NCI-H82 treated with DMSO at 0.1 percent for 48 hours (cell line): ENCODE measurements at regions not wholly inside any gene's neighbourhood (a gene's known extent, or its start where the extent isn't known, plus 50 kb on each side); places are given as distances from the start of the nearest gene placed in this dataset.
"Not testable (repeated sequence)": the region's sequence is repeated elsewhere in the genome, so short reads cannot be mapped to it uniquely, and the experiment has no call there.

Experiments
- DNase-seq: peaks from one replicate; lab custom pipeline; 2025; ENCODE audit not compliant: unreplicated experiment; lab: John Stamatoyannopoulos, UW

DNA sequence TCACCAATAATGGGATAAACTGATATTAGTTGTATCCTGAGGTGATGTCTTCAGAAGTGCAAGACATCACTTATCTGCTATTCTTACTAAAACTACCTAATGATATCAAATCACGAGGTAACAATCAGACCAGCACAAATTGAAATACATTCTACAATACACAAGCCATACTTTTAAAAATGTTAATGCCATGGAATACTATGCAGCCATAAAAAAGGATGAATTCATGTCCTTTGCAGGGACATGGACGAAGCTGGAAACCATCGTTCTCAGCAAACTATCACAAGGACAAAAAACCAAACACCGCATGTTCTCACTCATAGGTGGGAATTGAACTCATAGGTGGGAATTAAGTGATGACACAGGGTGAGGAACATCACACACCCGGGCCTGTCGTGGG is 129.3 kb downstream of the SST start:
- no peak for DNase-seq

DNA sequence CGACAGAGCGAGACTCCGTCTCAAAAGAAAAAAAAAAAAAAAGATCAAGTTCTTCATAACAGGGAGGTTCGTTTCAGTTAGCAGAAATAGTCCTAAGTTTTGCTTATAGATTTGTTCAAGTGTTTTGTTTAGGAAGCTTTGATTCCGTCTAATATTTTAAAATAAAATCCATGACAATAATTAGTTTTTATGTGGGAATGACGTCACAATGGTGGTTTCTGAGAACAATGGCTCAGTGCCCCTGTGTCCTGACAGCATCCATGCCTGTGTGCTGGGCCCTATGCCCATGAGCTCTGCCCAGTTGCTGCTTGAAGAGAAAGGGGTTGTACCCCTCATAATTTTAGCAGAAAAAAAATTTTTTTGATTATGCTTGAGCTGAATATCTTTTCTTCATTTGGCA is 134.0 kb downstream of the SST start:
- no peak for DNase-seq

DNA sequence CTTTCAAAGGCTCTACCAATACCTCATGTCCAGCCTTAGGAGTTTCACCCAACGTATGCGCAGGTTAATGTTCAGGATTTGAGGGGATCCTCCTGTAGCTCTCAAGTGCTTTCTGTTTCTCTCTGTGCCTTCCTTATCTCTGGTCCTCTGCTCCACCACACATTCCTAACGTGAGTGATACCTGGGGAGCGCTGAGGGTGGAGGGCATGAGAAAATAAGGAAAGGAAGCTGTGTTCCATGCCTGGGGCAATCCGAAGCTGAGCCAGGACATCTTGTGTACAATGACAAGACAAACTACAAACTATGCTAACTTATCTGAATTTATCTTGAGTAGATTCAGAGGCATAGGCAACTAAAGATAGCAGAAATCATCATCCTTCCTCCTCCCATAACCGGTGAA is 136.4 kb downstream of the SST start:
- no peak for DNase-seq

DNA sequence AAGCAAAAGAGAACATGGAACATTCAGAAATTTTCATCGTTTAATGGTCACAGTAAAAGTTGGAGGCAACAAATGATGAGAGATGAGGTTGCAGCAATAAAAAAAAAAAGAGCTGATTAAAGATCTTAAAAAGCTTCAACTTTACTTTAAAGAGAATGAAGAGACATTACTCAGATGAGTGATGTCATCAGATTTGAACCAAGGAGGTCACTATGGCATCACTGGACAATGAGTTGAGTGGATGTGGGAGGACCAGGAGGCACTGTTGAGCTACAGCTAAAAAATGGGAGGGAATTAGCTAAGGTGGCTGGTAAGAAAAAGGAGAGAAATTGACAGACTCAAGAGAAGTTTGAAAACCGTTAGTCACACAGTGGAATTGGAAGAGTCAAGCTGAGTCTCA is 138.4 kb downstream of the SST start:
- no peak for DNase-seq

DNA sequence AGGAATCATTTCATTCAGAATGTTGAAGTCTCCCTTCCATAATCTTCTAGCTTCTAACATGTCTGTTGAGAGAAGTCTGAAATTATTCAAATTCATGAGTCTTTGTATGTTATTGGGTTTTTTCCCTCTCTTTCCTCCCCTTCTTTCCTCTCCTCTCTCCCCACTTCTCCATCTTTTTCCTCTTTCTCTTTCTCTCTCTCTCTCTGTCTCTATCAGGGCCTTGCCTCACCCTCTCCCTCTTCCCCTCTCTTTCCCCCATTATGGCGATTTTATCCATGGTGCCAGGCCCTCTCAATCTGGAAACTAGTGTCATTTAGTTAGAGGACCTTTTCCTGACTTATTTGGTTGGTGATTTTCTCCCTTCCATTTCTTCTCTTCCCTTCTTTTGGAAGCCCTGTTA is 147.3 kb downstream of the SST start:
- DNase-seq = no peak

DNA sequence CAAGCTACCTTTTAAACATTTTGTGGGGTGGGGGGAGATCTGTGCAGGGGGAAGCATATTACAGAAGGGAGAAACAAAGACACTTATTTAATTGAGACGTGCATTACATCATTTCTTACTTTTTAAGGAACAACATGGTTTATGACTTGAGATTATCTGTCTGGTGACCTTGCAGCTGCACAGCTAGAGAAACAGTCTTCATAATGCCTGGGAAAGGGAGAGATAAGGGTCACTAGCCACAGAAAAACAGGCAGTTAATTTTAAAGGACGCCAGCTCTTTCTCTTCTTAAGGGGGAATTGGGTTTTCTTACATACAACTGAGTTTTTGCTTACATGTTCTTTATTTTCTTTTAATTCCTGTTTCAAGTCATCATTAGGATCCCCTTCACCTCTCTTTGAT is 147.9 kb downstream of the SST start:
- no peak for DNase-seq

DNA sequence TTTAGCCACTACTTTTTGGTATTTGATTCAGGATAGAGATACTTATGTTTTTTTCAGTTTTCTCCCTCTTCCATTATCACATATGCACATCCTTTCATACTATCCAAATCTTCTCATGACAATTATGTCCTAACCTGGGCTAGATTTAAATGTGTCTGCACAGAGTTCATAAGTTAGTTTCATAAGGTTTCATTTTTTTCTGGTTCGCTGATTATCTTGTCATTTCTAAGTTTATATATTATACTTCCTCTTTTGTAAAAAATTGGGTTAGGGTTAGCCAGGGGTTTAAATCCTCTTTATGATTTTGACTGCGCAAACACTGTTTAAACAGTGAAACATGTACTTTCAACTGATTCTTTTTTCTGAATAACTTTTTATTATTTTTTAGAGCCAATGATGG is 148.6 kb downstream of the SST start:
- no peak for DNase-seq

DNA sequence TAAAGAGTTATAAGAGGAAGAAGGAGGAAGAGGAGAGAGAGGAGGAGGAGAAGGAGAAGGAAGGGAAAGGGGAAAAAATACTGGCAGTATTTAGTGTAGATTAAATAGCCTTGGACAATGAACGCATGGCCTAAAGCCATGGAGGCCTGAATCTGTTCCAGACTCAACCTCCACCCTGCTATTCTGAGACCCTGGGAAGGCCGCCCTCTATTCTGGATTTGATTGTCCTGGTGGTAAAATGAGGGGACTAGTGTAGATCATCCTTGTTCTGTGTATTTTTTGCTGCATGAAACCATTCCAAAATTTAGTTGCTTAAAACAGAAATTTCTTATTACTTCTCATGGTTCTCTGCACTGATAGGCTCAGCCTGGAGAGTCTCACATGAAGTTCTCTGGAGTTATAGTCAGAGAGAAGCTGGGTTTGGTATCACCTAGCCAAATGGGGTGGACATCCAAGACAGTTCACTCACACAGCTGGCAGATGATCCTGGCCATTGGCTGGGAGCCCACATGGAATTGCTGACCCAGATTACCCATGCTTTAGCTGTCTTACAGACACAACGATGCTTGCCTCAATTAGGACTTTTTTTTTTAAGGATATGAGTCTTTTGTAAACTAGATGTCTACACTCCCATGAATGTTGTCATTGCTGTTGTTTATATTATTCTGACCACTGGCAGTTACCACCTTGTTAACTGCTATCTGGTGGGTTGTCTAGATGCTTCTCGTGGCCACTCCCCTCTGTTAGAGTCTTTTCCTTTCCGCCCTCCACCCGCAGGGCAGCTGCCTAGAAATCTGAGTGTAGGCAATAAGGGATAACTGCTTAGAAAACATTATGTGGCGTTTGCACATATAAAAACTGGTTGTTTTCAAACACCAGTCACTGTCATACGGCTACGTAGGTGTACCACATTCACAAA is 149.9 kb downstream of the SST start:
- no peak for DNase-seq

DNA sequence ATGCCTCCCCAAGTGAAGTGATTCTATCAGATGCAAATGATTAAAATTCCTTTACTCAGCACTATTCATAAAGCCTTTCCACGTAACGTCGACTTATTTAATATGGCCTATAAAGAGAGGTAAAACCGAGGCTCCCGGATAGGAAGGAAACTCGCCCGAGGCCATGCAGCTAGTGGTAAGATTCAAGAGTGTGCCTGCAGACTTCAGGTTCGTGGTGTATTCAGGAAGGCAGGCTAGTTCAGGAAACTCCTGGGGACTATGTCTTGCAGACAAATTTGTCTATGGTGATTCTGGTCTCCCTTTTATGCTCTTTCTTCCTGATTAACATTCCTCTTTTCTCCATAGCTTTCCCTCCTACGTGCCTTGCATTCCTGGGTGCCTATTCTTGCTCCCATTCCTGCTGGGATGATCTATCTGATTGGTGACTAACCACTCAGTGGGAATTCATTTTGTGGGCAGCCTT is 150.7 kb downstream of the SST start:
- DNase-seq = no peak

DNA sequence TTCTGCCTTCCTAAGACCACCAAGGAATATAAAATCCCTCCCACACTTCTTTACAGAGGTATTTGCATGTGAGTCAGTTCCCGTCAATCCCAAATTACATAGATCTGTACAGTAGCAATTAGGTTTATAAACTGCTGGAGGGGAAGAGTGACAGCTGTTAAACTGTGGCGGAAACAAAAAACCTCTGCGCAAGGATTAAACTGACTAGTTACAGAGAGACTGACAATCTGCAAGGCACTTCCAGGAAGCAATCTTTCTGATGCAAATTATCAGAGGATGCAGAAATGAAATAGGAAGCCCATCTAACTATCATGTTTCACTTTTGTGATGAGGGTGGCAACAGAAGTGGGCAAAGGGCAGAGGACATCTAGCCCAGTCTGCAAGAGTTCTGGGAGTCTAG is 150.4 kb downstream of the RTP4 start:
- no peak for DNase-seq

DNA sequence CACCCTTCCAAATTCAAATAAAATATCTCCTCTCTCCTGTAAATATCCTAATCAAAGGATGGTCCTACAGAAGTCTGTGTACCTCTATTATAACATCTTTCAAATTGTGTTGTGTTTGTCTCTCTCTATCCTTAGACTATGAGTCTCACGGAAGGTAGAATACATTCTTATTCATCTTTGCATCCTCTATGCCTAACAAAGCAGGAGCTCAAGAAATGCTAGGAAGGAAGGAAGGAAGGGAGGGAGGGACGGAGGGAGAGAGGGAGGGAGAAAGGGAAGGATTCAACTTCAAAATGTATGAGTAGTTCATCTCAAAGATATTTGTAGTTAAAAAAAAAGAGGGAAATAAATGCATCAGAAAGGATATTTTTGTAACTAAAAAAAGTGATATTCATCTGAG is 150.0 kb downstream of the RTP4 start:
- no peak for DNase-seq

DNA sequence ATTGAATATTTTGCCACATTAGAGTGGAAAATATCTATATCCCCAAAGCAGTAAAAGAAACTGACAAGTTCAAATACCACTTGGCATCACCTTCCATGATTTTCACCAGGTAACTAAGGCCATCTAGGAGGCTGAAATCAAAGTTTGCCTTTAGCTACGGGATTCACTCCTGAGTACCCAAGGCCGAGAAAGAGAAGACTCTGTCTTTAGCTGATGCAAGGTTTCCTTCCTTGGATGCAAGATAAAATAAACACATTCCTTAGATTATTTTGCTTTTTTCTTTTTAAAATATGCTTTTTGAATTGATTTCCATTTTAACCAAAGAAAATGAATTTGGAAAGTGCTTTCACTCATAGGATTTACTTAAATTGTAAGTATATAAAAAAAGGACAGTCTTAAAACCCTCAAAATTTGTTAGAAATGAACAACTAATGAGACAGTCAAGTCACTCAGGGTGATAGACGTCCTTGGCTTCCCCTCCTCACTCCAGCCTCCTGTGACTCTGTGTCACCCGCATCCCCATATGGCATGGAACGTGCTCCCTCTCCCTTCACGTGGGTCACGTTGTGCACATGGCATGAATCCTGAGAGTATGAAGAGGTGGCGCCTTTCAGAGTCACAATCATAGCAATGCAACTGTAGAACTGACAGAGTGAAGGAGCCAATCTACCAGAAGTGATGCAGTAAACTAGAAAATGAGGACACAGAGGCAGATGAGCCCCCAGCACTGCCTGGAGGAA is 148.4 kb downstream of the RTP4 start:
- no peak for DNase-seq

DNA sequence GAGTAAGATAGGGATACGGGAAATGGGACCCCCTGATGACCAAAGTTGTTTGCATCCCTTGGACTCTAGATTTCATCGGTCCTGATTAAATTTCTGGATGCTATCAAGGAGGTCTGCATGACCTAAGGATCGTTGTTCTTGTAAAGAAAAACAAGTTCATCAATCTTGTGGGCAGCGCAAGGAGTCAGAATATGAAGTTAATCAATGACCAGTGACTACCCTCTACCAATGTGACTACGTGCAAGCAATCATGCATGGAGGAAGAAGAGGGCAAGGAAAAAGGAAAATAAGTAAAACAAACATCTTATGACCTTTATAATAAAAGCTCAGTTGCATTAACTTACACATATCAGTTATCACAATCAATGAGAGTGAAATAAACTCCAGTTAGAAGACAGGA is 139.7 kb downstream of the RTP4 start:
- no peak for DNase-seq

DNA sequence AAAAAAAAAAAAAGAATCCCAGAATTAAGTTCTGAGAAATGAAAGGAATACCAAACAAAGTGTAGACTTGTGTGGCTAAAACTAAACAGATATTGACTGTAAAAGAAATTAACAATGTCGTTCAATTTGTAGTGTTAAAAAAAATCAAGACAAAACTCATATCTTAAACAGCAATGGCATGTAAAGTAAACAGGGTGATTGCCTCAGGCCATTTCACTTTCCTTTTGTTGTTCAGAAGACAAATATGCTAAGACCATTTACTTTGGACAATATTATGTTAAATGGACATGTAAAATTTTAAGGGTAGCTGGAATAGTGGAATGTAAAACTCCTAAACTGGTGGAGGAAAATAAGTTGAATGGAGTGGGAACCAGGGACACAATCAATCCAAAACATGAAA is 139.1 kb downstream of the RTP4 start:
- no peak for DNase-seq

DNA sequence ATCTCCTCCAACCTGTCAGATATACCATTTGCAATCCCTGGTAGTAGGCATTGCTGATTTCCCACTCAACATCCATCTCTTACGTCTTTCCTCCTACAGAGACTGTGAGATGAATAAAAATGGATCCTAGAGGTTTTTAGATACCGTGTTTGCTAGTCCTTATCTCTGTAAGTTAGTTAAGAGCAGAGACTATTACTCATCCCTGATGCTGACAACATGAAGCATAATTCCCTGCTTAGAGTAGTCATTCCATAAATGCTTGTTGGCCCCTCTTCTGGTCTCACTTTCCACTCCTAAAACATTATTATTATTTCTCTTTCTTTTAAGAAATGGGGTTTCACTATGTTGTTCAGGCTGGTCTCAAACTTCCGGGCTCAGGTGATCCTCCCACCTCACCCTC is 136.2 kb downstream of the RTP4 start:
- DNase-seq = no peak

DNA sequence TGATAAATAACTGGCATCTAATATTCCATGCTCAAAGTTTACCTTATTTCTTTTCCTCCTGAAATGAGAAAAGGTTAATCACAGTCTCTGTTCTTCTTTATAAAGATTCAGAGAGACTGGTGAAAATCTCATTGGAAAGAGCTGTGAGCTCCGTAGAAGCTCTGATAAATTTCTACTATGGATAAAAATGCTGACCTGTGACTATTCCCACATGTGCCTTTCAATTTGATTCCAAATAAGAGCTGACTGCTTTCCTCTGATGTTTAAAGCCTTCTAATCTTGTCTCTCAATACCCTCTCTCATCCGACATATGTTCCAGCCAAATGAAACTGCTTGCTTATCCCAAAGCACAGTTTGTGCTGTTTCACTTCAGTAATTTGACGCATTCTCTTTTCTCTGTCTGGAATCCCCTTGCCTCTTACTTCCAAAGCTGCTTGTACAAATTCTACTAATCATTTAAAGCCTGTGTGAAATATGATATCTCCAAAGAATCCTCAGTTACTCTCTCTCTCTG is 130.1 kb downstream of the RTP4 start:
- peak; percentile 43 for DNase-seq

DNA sequence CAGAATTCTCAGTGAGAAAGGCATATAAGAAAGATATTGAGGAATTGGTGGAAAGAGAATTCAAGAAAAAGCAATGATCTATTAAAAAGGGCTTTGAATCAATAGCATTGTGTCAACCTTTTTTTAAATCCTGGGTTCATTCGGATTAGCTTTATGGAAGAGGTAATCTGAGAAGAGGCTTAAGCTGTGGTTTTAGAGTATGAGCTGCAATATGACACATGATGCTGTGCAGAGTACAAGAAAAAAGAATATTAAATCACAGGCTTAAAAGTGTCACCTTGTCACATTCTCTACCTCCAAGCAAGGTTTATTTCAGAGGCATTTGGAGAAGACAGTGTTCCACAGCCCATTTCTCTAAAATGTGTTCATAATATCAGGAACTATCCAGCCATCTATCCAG is 128.9 kb downstream of the RTP4 start:
- DNase-seq = peak; percentile 64

DNA sequence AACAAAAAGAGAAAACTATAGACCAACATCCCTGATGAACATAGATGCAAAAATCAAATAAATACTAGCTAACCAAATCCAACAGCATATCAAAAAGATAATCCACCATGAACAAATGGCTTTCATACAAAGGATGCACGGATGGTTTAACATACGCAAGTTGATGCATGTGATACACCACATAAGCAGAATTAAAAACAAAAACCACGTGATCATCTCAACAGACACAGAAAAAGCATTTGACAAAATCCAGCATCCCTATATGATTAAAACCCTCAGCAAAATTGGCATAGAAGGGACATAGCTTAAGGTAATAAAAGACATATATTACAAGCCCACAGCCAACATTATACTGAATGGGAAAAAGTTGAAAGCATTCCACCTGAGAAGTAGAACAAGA is 125.9 kb downstream of the RTP4 start:
- DNase-seq = not testable (repeated sequence)

DNA sequence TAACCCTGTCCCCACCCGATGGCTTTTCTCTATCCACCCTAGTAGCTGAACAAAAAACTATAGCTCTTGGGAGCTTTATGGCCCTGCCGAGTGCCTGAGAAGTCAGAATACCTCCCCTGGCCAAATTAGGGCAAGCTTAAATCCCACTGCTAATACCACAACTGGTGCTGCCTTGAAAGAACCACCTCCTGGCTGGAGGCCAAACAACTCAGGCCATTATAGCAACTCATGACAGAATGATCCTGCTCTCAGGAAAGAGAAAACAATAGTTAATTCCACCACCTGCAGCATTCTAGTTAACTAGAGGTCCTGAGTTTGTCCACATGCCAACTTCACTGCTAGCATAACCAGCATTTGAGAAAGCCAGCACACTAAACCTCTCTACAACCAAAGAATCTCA is 123.2 kb downstream of the RTP4 start:
- DNase-seq = no peak

DNA sequence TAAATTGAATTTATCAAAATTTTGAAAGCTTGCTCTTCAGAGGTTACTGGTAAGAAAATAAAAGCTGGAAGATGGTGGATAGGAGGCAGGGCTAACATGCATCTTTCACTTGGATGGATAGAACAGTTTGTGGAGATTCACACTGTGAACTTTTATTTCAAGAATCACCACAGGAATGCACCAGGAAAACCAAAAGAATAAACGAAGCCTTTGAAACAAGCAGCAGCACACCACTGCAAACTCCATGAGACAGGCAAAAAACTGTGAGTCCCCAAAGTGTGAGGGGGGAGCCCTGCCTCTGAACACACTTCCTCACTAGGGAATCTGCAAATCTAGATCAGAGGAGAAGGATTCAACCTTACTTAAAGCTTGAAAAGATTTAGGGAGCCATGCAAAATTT is 122.2 kb downstream of the RTP4 start:
- DNase-seq = no peak

DNA sequence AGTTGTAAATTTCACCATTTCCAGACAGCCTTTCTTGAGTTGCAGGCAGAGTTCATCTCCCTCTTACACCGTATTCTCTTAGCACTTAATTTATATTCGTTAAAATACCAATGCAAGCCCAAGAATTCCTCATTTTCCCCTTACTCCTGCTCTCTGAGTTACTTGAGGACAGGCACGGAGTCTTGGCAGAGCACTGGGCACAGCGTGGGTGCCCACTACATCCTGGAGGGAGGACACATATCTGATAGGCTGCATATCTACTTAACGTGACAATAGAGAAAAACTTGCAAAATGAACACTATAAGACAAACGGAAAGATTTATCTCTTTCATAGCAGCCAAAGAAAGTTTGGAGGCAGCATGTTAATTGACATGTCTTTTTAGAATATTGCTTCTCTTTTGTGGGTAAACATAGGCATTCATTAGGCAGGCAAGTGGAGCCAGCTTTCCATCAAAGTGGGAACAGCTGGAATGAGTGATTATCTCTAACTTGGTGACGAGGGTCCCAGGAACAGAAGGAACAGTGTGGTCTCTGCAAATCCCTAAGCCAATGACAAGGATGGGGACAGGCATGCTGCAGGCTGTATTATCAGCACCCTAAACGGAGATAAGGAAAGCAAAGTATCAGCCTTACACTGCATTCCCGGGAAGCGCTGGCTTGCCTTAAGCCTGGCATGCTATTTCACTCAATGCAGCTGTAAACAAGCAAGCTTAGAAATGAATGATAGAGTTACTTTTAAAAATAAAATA is 116.5 kb downstream of the RTP4 start:
- DNase-seq = no peak
